ENCODE measurements at regions not wholly inside any gene's neighbourhood (a gene's known extent, or its start where the extent isn't known, plus 50 kb on each side); places are given as distances from the start of the nearest gene placed in this dataset.
"Not testable (repeated sequence)": the region's sequence is repeated elsewhere in the genome, so short reads cannot be mapped to it uniquely, and the experiment has no call there.

GRCh38 chr2:91422102-91422501 is 2730.6 kb downstream of the RPIA start:
- H3K9me3 Mint-ChIP-seq (ENCODE audit: unreplicated experiment), result peaks cover 24% of the 10 kb centered on the region
- not testable (repeated sequence) for H2AFZ ChIP-seq (ENCODE audit: low read depth, low read length); DNase-seq (ENCODE audit: low read depth); H3K4me1 ChIP-seq (ENCODE audit: insufficient read depth, low read length); H4K20me1 ChIP-seq (ENCODE audit: insufficient read depth, low read length); H3K27ac ChIP-seq (ENCODE audit: low read depth, low read length); H3K9me3 ChIP-seq (ENCODE audit: insufficient read depth, low read depth, low read length); H3K27ac Mint-ChIP-seq (ENCODE audit: unreplicated experiment); H3K36me3 ChIP-seq (ENCODE audit: insufficient read depth, low read length); H3K36me3 Mint-ChIP-seq (ENCODE audit: low read depth, unreplicated experiment); H3K4me3 Mint-ChIP-seq (ENCODE audit: unreplicated experiment); H3K27me3 ChIP-seq (ENCODE audit: insufficient read depth, low read length); H3K4me2 ChIP-seq (ENCODE audit: low read length); H3K4me3 ChIP-seq (ENCODE audit: insufficient read depth, low read depth, low read length); H3K79me2 ChIP-seq (ENCODE audit: insufficient read depth, low read length); H3K27me3 Mint-ChIP-seq (ENCODE audit: low read depth, unreplicated experiment); H3K9ac ChIP-seq (ENCODE audit: low read length); FAIRE-seq; H3K4me1 Mint-ChIP-seq (ENCODE audit: low read depth, unreplicated experiment)

- not testable (repeated sequence) for H3K4me3 ChIP-seq (ENCODE audit: insufficient read depth, low read depth, low read length); DNase-seq (ENCODE audit: low read depth); H3K36me3 Mint-ChIP-seq (ENCODE audit: low read depth, unreplicated experiment); H2AFZ ChIP-seq (ENCODE audit: low read depth, low read length); H3K9ac ChIP-seq (ENCODE audit: low read length); H3K27me3 Mint-ChIP-seq (ENCODE audit: low read depth, unreplicated experiment); FAIRE-seq; H3K4me3 Mint-ChIP-seq (ENCODE audit: unreplicated experiment); H3K79me2 ChIP-seq (ENCODE audit: insufficient read depth, low read length); H3K27ac ChIP-seq (ENCODE audit: low read depth, low read length); H3K4me1 ChIP-seq (ENCODE audit: insufficient read depth, low read length); H3K27me3 ChIP-seq (ENCODE audit: insufficient read depth, low read length); H3K4me2 ChIP-seq (ENCODE audit: low read length); H3K27ac Mint-ChIP-seq (ENCODE audit: unreplicated experiment); H3K36me3 ChIP-seq (ENCODE audit: insufficient read depth, low read length); H4K20me1 ChIP-seq (ENCODE audit: insufficient read depth, low read length); H3K4me1 Mint-ChIP-seq (ENCODE audit: low read depth, unreplicated experiment); H3K9me3 Mint-ChIP-seq (ENCODE audit: unreplicated experiment); H3K9me3 ChIP-seq (ENCODE audit: insufficient read depth, low read depth, low read length)
Observed at GRCh38 chr2:91427148-91427547, 2735.7 kb downstream of the RPIA start.

GRCh38 chr2:91441932-91442245 is 2750.4 kb downstream of the RPIA start:
- H3K4me3 Mint-ChIP-seq (ENCODE audit: unreplicated experiment); H3K9ac ChIP-seq (ENCODE audit: low read length); H3K4me1 Mint-ChIP-seq (ENCODE audit: low read depth, unreplicated experiment); DNase-seq (ENCODE audit: low read depth); H3K27me3 ChIP-seq (ENCODE audit: insufficient read depth, low read length); H3K36me3 ChIP-seq (ENCODE audit: insufficient read depth, low read length); H3K4me3 ChIP-seq (ENCODE audit: insufficient read depth, low read depth, low read length); H3K79me2 ChIP-seq (ENCODE audit: insufficient read depth, low read length); H3K4me1 ChIP-seq (ENCODE audit: insufficient read depth, low read length); H3K9me3 Mint-ChIP-seq (ENCODE audit: unreplicated experiment); H2AFZ ChIP-seq (ENCODE audit: low read depth, low read length); H3K27me3 Mint-ChIP-seq (ENCODE audit: low read depth, unreplicated experiment); H3K9me3 ChIP-seq (ENCODE audit: insufficient read depth, low read depth, low read length); FAIRE-seq; H3K27ac Mint-ChIP-seq (ENCODE audit: unreplicated experiment); H4K20me1 ChIP-seq (ENCODE audit: insufficient read depth, low read length); H3K27ac ChIP-seq (ENCODE audit: low read depth, low read length); H3K36me3 Mint-ChIP-seq (ENCODE audit: low read depth, unreplicated experiment): not testable (repeated sequence)
- peak overlapping the region; percentile 68 for H3K4me2 ChIP-seq (ENCODE audit: low read length)

- Histone ChIP-seq H3K4me1 (ENCODE audit: insufficient read depth, low read length) (no peaks in the 10 kb centered on the region), H3K9me3 (ENCODE audit: insufficient read depth, low read depth, low read length) (peaks cover 3% of the 10 kb centered on the region), H3K79me2 (ENCODE audit: insufficient read depth, low read length) (no peaks in the 10 kb centered on the region), H3K27me3 (ENCODE audit: insufficient read depth, low read length) (peaks cover 5% of the 10 kb centered on the region), H4K20me1 (ENCODE audit: insufficient read depth, low read length) (no peaks in the 10 kb centered on the region), H3K4me3 (ENCODE audit: insufficient read depth, low read depth, low read length) (no peak overlapping the region), H3K27ac (ENCODE audit: low read depth, low read length) (no peak overlapping the region), H3K36me3 (ENCODE audit: insufficient read depth, low read length) (no peaks in the 10 kb centered on the region), H2AFZ (ENCODE audit: low read depth, low read length) (no peak overlapping the region), H3K9ac (ENCODE audit: low read length) (no peak overlapping the region), H3K4me2 (ENCODE audit: low read length) (peak overlapping the region; percentile 68)
- H3K4me1 Mint-ChIP-seq (ENCODE audit: low read depth, unreplicated experiment), result no peaks in the 10 kb centered on the region
- H3K4me3 Mint-ChIP-seq (ENCODE audit: unreplicated experiment), result no peak overlapping the region
- H3K27ac Mint-ChIP-seq (ENCODE audit: unreplicated experiment), result no peak overlapping the region
- DNase-seq (ENCODE audit: low read depth) (no peak), FAIRE-seq (no peak)
- peaks cover 3% of the 10 kb centered on the region for H3K36me3 Mint-ChIP-seq (ENCODE audit: low read depth, unreplicated experiment)
- peak; percentile 93 for TF ChIP-seq EZH2 (IDR thresholded peaks at IDR 0.05; ENCODE audit: insufficient read depth, low read length)
- TF ChIP-seq CTCF (IDR thresholded peaks at IDR 0.05; ENCODE audit: insufficient read depth, low read depth, low read length), result no peak
- H3K27me3 Mint-ChIP-seq (ENCODE audit: low read depth, unreplicated experiment), result no peaks in the 10 kb centered on the region
- H3K9me3 Mint-ChIP-seq (ENCODE audit: unreplicated experiment), result peaks cover 9% of the 10 kb centered on the region
Observed at GRCh38 chr2:91442246-91442905, 2750.9 kb downstream of the RPIA start.

GRCh38 chr2:91442906-91443729 is 2751.6 kb downstream of the RPIA start:
- H3K36me3 Mint-ChIP-seq (ENCODE audit: low read depth, unreplicated experiment); DNase-seq (ENCODE audit: low read depth); H3K79me2 ChIP-seq (ENCODE audit: insufficient read depth, low read length); H3K9me3 ChIP-seq (ENCODE audit: insufficient read depth, low read depth, low read length); H2AFZ ChIP-seq (ENCODE audit: low read depth, low read length); H3K9me3 Mint-ChIP-seq (ENCODE audit: unreplicated experiment); H3K9ac ChIP-seq (ENCODE audit: low read length); H3K27ac ChIP-seq (ENCODE audit: low read depth, low read length); H3K27me3 Mint-ChIP-seq (ENCODE audit: low read depth, unreplicated experiment); FAIRE-seq; H3K4me3 Mint-ChIP-seq (ENCODE audit: unreplicated experiment); H3K36me3 ChIP-seq (ENCODE audit: insufficient read depth, low read length); H3K4me3 ChIP-seq (ENCODE audit: insufficient read depth, low read depth, low read length); H3K4me1 ChIP-seq (ENCODE audit: insufficient read depth, low read length); H3K4me1 Mint-ChIP-seq (ENCODE audit: low read depth, unreplicated experiment); H3K27me3 ChIP-seq (ENCODE audit: insufficient read depth, low read length); H4K20me1 ChIP-seq (ENCODE audit: insufficient read depth, low read length); H3K27ac Mint-ChIP-seq (ENCODE audit: unreplicated experiment): not testable (repeated sequence)
- H3K4me2 ChIP-seq (ENCODE audit: low read length), result peak overlapping the region; percentile 68
